ENCODE measurements at regions not wholly inside any gene's neighbourhood (a gene's known extent, or its start where the extent isn't known, plus 50 kb on each side); places are given as distances from the start of the nearest gene placed in this dataset.
A peak's percentile ranks its signal among the peaks of the same experiment; 100 is the strongest.

DNA sequence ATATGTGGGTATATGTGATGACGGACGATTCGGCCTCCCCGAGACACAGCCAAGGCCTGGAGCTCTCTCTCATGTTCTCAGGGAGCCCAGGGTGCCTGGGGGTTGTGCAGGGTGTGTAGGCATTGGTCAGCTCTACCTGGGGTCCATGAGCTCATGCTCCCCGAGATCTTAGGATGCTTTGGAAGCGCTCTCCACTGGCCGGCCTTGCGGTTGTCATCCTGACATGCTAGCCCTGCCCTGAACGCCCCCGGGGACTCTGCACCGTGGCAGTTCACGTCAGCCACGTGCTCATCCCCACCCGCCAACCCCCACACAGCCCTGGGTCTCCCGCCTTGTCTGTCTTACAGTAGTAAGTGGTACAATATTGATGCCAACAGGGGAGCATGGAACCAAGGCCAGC is 67.8 kb downstream of the RTP5 start:
- H3K4me3 Mint-ChIP-seq = no peak overlapping the region
- no peaks in the 10 kb centered on the region for H3K36me3 Mint-ChIP-seq (ENCODE audit: low read depth)
- ChIA-PET POLR2A (no interaction called here), CTCF (no interaction called here)
- no peak overlapping the region for H3K27ac Mint-ChIP-seq
- TF ChIP-seq, protein P1, sequence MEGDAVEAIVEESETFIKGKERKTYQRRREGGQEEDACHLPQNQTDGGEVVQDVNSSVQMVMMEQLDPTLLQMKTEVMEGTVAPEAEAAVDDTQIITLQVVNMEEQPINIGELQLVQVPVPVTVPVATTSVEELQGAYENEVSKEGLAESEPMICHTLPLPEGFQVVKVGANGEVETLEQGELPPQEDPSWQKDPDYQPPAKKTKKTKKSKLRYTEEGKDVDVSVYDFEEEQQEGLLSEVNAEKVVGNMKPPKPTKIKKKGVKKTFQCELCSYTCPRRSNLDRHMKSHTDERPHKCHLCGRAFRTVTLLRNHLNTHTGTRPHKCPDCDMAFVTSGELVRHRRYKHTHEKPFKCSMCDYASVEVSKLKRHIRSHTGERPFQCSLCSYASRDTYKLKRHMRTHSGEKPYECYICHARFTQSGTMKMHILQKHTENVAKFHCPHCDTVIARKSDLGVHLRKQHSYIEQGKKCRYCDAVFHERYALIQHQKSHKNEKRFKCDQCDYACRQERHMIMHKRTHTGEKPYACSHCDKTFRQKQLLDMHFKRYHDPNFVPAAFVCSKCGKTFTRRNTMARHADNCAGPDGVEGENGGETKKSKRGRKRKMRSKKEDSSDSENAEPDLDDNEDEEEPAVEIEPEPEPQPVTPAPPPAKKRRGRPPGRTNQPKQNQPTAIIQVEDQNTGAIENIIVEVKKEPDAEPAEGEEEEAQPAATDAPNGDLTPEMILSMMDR (IDR thresholded peaks at IDR 0.05) = no peak
- peaks cover 4% of the 10 kb centered on the region for H3K4me1 Mint-ChIP-seq (ENCODE audit: low read depth)
- ATAC-seq (no peak), DNase-seq (no peak)
- H3K9me3 Mint-ChIP-seq = peaks cover 2% of the 10 kb centered on the region
- intact Hi-C loops (cut with micrococcal nuclease) = no loop called here
- H3K27me3 Mint-ChIP-seq = no peaks in the 10 kb centered on the region

DNA sequence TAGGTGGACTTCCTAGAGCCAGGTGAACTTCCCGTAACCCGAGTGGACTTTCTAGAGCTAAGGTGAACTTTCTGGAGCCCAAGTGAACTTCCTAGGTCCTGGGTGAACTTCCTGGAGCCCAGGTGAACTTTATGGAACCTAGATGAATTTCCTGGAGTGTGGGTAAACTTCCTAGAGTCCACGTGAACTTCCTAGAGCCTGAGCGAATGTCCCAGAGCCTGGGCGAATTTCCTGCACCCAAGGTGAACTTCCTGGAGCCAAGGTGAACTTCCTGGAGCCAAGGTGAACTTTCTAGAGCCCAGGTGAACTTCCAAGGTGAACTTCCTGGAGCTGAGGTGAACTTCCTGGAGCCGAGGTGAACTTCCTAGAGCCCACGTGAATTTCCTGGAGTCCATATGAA is 70.0 kb downstream of the RTP5 start:
- intact Hi-C loops (cut with micrococcal nuclease) = no loop called here
- CTCF ChIA-PET = no interaction called here
- ATAC-seq (no peak), DNase-seq (no peak)
- TF ChIP-seq, protein P1 (IDR thresholded peaks at IDR 0.05) = no peak
- POLR2A ChIA-PET = no interaction called here
- Mint-ChIP-seq H3K9me3 (peaks cover 2% of the 10 kb centered on the region), H3K4me1 (ENCODE audit: low read depth) (peaks cover 4% of the 10 kb centered on the region), H3K27me3 (no peaks in the 10 kb centered on the region), H3K27ac (no peak overlapping the region), H3K4me3 (no peak overlapping the region), H3K36me3 (ENCODE audit: low read depth) (no peaks in the 10 kb centered on the region)

DNA sequence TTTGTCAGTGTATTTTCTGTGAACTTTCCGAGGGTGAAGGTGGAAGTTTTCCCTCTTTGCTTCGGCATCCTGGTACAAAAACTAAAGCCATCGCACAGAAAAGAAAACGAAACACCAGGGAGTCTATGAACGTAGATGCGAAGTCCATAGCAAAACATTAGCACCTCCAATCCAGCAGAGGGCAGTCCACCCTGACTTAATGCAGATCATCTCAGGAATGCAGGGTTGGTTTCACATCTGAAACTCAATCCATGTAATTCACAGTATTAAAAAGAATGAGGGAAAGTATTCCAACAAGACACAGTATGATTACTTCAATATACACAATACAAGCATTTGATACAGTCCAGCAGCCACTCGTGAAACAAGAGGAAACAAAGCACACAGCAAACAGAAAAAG is 70.8 kb downstream of the RTP5 start:
- Mint-ChIP-seq H3K36me3 (ENCODE audit: low read depth) (no peaks in the 10 kb centered on the region), H3K27ac (no peak overlapping the region), H3K4me3 (no peak overlapping the region), H3K9me3 (peaks cover 2% of the 10 kb centered on the region), H3K4me1 (ENCODE audit: low read depth) (peaks cover 4% of the 10 kb centered on the region), H3K27me3 (no peaks in the 10 kb centered on the region)
- peak; percentile 12 for DNase-seq
- intact Hi-C loops (cut with micrococcal nuclease) = no loop called here
- TF ChIP-seq, protein P1 (IDR thresholded peaks at IDR 0.05) = peak; percentile 38
- ChIA-PET POLR2A (no interaction called here), CTCF (no interaction called here)
- ATAC-seq = no peak

DNA sequence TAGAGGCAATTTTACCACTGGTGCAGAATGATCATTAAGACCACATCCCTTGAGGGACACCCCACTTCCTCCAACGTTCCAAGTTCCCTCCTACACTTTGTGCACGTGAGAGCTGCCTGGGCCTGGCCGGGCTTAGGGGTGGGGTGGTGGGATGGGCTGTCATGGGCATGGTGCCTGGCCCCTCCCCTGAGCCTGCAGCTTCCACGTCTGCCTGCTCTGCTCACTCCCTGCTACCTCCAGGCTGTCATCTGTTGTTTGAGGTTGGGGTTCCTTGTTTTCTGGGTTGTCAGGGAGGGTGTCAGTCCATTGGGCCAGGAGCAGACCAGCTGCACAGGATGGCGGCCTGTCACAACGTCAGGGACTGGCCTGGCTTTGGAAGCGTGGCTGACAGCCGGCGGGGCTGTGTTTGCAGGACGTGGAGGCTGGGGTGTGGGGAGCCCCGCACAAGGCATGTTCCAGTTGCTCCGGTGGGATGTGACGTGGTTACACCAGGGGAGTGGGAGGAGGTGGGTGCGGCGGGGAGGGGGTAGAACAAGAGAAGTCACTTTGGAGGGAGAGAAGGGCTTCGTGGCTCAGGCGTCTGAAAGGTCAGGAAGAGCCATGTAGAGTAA is 72.3 kb downstream of the RTP5 start:
- Mint-ChIP-seq H3K27ac (no peak overlapping the region), H3K36me3 (ENCODE audit: low read depth) (no peaks in the 10 kb centered on the region), H3K27me3 (no peaks in the 10 kb centered on the region), H3K4me1 (ENCODE audit: low read depth) (peaks cover 4% of the 10 kb centered on the region), H3K9me3 (peaks cover 2% of the 10 kb centered on the region), H3K4me3 (no peak overlapping the region)
- TF ChIP-seq, protein P1 (IDR thresholded peaks at IDR 0.05) = no peak
- ATAC-seq (no peak), DNase-seq (no peak)
- ChIA-PET CTCF (no interaction called here), POLR2A (no interaction called here)
- intact Hi-C loops (cut with micrococcal nuclease) = no loop called here

DNA sequence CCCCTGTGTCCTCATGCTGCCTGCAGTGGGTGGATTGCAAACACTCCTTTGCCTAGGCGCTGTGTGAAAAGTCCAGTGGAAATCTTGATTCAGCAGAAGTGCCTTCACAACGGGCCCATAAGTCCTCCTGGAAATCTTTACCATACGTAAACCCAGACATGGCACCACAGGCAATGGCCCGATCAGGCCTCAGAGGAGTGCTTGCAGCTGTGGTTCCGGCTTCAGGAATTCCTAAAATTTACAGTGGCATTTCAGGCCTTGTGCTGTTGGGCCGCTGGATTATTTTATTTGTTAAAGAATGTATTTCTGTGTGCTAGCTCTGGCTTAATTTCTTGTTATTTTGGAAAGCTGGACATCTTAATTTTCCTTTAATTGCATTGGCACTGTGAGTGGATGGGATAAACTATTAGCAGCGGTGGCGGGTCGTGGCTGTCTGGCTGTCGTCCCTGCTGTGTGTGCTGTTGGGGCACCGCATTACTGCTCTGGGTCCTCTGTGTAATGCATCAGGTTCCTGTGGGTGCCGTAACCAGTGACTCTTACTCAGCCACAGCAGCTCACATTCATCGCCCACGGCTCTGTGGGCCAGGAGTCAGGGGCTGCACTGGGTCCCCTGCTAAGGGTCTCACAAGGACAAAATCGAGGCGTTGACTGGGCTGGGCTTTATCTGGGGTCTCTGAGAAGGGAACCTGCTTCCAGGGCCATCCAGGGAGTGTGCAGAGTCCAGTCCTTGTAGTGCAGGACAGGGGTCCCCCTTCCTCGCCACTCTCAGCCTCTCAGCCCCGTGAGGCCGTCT is 73.1 kb downstream of the RTP5 start:
- ChIA-PET CTCF (no interaction called here), POLR2A (no interaction called here)
- H3K4me1 Mint-ChIP-seq (ENCODE audit: low read depth) = peaks cover 4% of the 10 kb centered on the region
- no peaks in the 10 kb centered on the region for H3K27me3 Mint-ChIP-seq
- peaks cover 2% of the 10 kb centered on the region for H3K9me3 Mint-ChIP-seq
- H3K27ac Mint-ChIP-seq = no peak overlapping the region
- ATAC-seq (no peak), DNase-seq (no peak)
- intact Hi-C loops (cut with micrococcal nuclease) = no loop called here
- TF ChIP-seq, protein P1 (IDR thresholded peaks at IDR 0.05) = no peak
- no peak overlapping the region for H3K4me3 Mint-ChIP-seq
- no peaks in the 10 kb centered on the region for H3K36me3 Mint-ChIP-seq (ENCODE audit: low read depth)

All from activated CD8-positive, alpha-beta T cell treated with anti-CD3 and anti-CD28 coated beads for 36 hours (primary cell).